PC-3 (cell line): ENCODE measurements at regions not wholly inside any gene's neighbourhood (a gene's known extent, or its start where the extent isn't known, plus 50 kb on each side); places are given as distances from the start of the nearest gene placed in this dataset.
A peak's percentile ranks its signal among the peaks of the same experiment; 100 is the strongest.
"Not testable (repeated sequence)": the region's sequence is repeated elsewhere in the genome, so short reads cannot be mapped to it uniquely, and the experiment has no call there.

ENCODE experiments used
- ATAC-seq: fragments of 200-7000 bp; cut with Tn5 transposase; 2 replicates; pipeline ENCODE4 v1.9.1; 2020; ENCODE audit warnings: mild to moderate bottlenecking, moderate library complexity
- BruUV-seq: library from RNA; stranded (reverse); fragments of 400-500 nt; replicated peaks from 2 replicates; lab custom pipeline; 2021; lab: Mats Ljungman, UMichigan
- CTCF ChIA-PET: fragments of 300-600 bp; sonication (Branson Sonifier 250); formaldehyde crosslinking; loops from one replicate; lab custom pipeline; 2022; ENCODE audit warnings: antibody characterized with exemption; lab: Charles Lee
- POLR2A ChIA-PET: fragments of 300-600 bp; sonication (Branson Sonifier 250); formaldehyde crosslinking; loops from one replicate; lab custom pipeline; 2022; ENCODE audit warnings: antibody characterized with exemption; ENCODE audit not compliant: unreplicated experiment; lab: Charles Lee
- DNase-seq: peaks from one replicate; pipeline ENCODE4 v3.0.0-alpha.2; 2015
- H2AFZ ChIP-seq: fragments of 300-600 bp; sonication (generic); 2 replicates; pipeline ENCODE4 v1.6.0; 2016; ENCODE audit warnings: antibody characterized with exemption, low read length
- H3F3A ChIP-seq: fragments of 300-600 bp; sonication (generic); one replicate; pipeline ENCODE4 v1.6.0; 2017; ENCODE audit warnings: antibody characterized with exemption, low read length, control low read depth, mild to moderate bottlenecking; ENCODE audit not compliant: unreplicated experiment
- H3K27ac ChIP-seq: fragments of 300-600 bp; sonication (generic); 2 replicates; pipeline ENCODE4 v1.5.1; 2016; ENCODE audit warnings: mild to moderate bottlenecking, low read length
- H3K27me3 ChIP-seq: fragments of 300-600 bp; sonication (generic); 2 replicates; pipeline ENCODE4 v1.6.1; 2016; ENCODE audit warnings: low read length, mixed read lengths
- H3K36me3 ChIP-seq: fragments of 300-600 bp; sonication (generic); 2 replicates; pipeline ENCODE4 v1.6.1; 2016; ENCODE audit warnings: low read depth, mixed run types, low read length, mixed read lengths
- H3K4me1 ChIP-seq: fragments of 300-600 bp; sonication (generic); 2 replicates; pipeline ENCODE4 v1.5.1; 2016; ENCODE audit warnings: low read length; ENCODE audit not compliant: insufficient read depth
- H3K4me2 ChIP-seq: fragments of 300-600 bp; sonication (generic); 2 replicates; pipeline ENCODE4 v1.6.0; 2016; ENCODE audit warnings: low read length
- H3K4me3 ChIP-seq: fragments of 300-600 bp; sonication (generic); 2 replicates; pipeline ENCODE4 v1.5.1; 2016; ENCODE audit warnings: mild to moderate bottlenecking, low read length, mixed read lengths
- H3K79me2 ChIP-seq: fragments of 300-600 bp; sonication (generic); 2 replicates; pipeline ENCODE4 v1.6.1; 2017; ENCODE audit warnings: low read length, mixed read lengths
- H3K9ac ChIP-seq: fragments of 300-600 bp; sonication (generic); 2 replicates; pipeline ENCODE4 v1.6.0; 2016; ENCODE audit warnings: mild to moderate bottlenecking, low read length
- H3K9me2 ChIP-seq: fragments of 300-600 bp; sonication (generic); replicated peaks from 2 replicates; pipeline ENCODE4 v1.6.1; 2016; ENCODE audit warnings: mixed run types, low read length, mixed read lengths
- H3K9me3 ChIP-seq: fragments of 300-600 bp; sonication (generic); 2 replicates; pipeline ENCODE4 v1.6.1; 2016; ENCODE audit warnings: low read length, mixed read lengths
- H4K20me1 ChIP-seq: fragments of 300-600 bp; sonication (generic); 2 replicates; pipeline ENCODE4 v1.6.1; 2016; ENCODE audit warnings: low read length, mixed read lengths
- CTCF ChIP-seq: fragments of 300-600 bp; sonication (generic); conservative IDR thresholded peaks from 2 replicates; pipeline ENCODE4 v1.5.1; 2017; ENCODE audit warnings: antibody characterized with exemption, low read depth, mild to moderate bottlenecking, low read length
- EZH2 ChIP-seq: fragments of 300-600 bp; sonication (generic); IDR thresholded peaks from one replicate; pipeline ENCODE4 v1.6.1; 2017; ENCODE audit warnings: antibody characterized with exemption, mild to moderate bottlenecking, low read length; ENCODE audit not compliant: unreplicated experiment
- EZH2phosphoT487 ChIP-seq: fragments of 300-600 bp; sonication (generic); IDR thresholded peaks from 2 replicates; pipeline ENCODE4 v1.6.1; 2018; ENCODE audit warnings: mild to moderate bottlenecking, antibody characterized with exemption, low read length, borderline replicate concordance
- intact Hi-C: fragments of 100-400 bp; cut with micrococcal nuclease; formaldehyde crosslinking; loops from 2 replicates; pipeline ENCODE4 v1.9.0; 2023

- no peak overlapping the region for H3K4me3 ChIP-seq
- H3K9me2 ChIP-seq, result no peaks in the 10 kb centered on the region
- H3K27ac ChIP-seq, result no peak overlapping the region
- ChIA-PET CTCF (no interaction called here), POLR2A (no interaction called here)
- no peaks in the 10 kb centered on the region for H3K36me3 ChIP-seq
- no peak overlapping the region for H3K4me2 ChIP-seq
- H3K4me1 ChIP-seq, result no peaks in the 10 kb centered on the region
- H3K9ac ChIP-seq, result no peak overlapping the region
- no TSS peak for BruUV-seq
- peaks cover 12% of the 10 kb centered on the region; the same call in 1 of the 2 replicates for H3K9me3 ChIP-seq
- DNase-seq (no peak), ATAC-seq (no peak)
- H4K20me1 ChIP-seq, result no peaks in the 10 kb centered on the region
- H3K27me3 ChIP-seq, result no peaks in the 10 kb centered on the region
- no peaks in the 10 kb centered on the region for H3K79me2 ChIP-seq
- TF ChIP-seq CTCF, result no peak
- no peak for TF ChIP-seq EZH2phosphoT487
- TF ChIP-seq EZH2, result no peak
- H2AFZ ChIP-seq, result no peak overlapping the region
- intact Hi-C loops, result no loop called here
- no peaks in the 10 kb centered on the region for H3F3A ChIP-seq
Measured at GRCh38 chr15:22258398-22259150, 178.2 kb downstream of the OR4M2 start.

GRCh38 chr15:22259151-22259750 lies 178.9 kb downstream of the OR4M2 start:
- ATAC-seq, intact Hi-C loops, H2AFZ ChIP-seq: not testable (repeated sequence)

GRCh38 chr15:22259881-22260421 lies 179.6 kb downstream of the OR4M2 start:
- H3K27me3 ChIP-seq, result no peaks in the 10 kb centered on the region
- no peaks in the 10 kb centered on the region for H3F3A ChIP-seq
- TF ChIP-seq EZH2, result no peak
- TF ChIP-seq CTCF, result no peak
- no peak for TF ChIP-seq EZH2phosphoT487
- BruUV-seq, result no TSS peak
- no peak overlapping the region for H3K9ac ChIP-seq
- H3K9me2 ChIP-seq, result no peaks in the 10 kb centered on the region
- POLR2A ChIA-PET, result no interaction called here
- 0 out of 2 replicates have a peak, but pooled peaks cover 7% of the 10 kb centered on the region for H3K9me3 ChIP-seq
- intact Hi-C loops, result no loop called here
- H3K4me2 ChIP-seq, result no peak overlapping the region
- no peak for ATAC-seq
- CTCF ChIA-PET, result no interaction called here
- no peak overlapping the region for H3K27ac ChIP-seq
- no peaks in the 10 kb centered on the region for H3K36me3 ChIP-seq
- H4K20me1 ChIP-seq, result no peaks in the 10 kb centered on the region
- H3K4me3 ChIP-seq, result no peak overlapping the region
- no peak for DNase-seq
- no peaks in the 10 kb centered on the region for H3K79me2 ChIP-seq
- H2AFZ ChIP-seq, result no peak overlapping the region
- H3K4me1 ChIP-seq, result no peaks in the 10 kb centered on the region

More at GRCh38 chr15:22259151-22259750, 178.9 kb downstream of the OR4M2 start:
- H3K27ac ChIP-seq, H3K4me2 ChIP-seq, H3K4me1 ChIP-seq, H3K79me2 ChIP-seq, H3K36me3 ChIP-seq, H3K9me3 ChIP-seq, H3F3A ChIP-seq, H3K9ac ChIP-seq, H3K4me3 ChIP-seq, H3K9me2 ChIP-seq, H4K20me1 ChIP-seq, H3K27me3 ChIP-seq, CTCF ChIA-PET, POLR2A ChIA-PET, DNase-seq: not testable (repeated sequence)
- TSS peak; percentile 28 for BruUV-seq
